SU-DHL-6 (cell line): ENCODE measurements at regions not wholly inside any gene's neighbourhood (a gene's known extent, or its start where the extent isn't known, plus 50 kb on each side); places are given as distances from the start of the nearest gene placed in this dataset.

Source experiments
- EZH2phosphoT487 ChIP-seq: fragments of 200-600 bp; sonication (generic), shearing (Covaris generic); conservative IDR thresholded peaks from 2 replicates; pipeline ENCODE4 v1.6.1; 2018; ENCODE audit warnings: mild to moderate bottlenecking, antibody characterized with exemption, low read length, moderate library complexity, mixed read lengths
- TF ChIP-seq, protein P1 (sequence below): fragments of 200-600 bp; sonication (generic); IDR thresholded peaks from one replicate; pipeline ENCODE4 v1.5.1; 2017; ENCODE audit warnings: antibody characterized with exemption, mild to moderate bottlenecking, low read length, moderate library complexity; ENCODE audit not compliant: insufficient read depth, poor library complexity, severe bottlenecking

- TF ChIP-seq, protein P1, sequence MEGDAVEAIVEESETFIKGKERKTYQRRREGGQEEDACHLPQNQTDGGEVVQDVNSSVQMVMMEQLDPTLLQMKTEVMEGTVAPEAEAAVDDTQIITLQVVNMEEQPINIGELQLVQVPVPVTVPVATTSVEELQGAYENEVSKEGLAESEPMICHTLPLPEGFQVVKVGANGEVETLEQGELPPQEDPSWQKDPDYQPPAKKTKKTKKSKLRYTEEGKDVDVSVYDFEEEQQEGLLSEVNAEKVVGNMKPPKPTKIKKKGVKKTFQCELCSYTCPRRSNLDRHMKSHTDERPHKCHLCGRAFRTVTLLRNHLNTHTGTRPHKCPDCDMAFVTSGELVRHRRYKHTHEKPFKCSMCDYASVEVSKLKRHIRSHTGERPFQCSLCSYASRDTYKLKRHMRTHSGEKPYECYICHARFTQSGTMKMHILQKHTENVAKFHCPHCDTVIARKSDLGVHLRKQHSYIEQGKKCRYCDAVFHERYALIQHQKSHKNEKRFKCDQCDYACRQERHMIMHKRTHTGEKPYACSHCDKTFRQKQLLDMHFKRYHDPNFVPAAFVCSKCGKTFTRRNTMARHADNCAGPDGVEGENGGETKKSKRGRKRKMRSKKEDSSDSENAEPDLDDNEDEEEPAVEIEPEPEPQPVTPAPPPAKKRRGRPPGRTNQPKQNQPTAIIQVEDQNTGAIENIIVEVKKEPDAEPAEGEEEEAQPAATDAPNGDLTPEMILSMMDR, result no peak
- TF ChIP-seq EZH2phosphoT487, result no peak
These were observed 77.0 kb upstream of the INHBA start for GRCh38 chr7:41779918-41780317.
